ENCODE measurements at regions not wholly inside any gene's neighbourhood (a gene's known extent, or its start where the extent isn't known, plus 50 kb on each side); places are given as distances from the start of the nearest gene placed in this dataset.

GRCh38 chr4:110365761-110366160 is 110.2 kb upstream of the ENPEP start:
- no peak for DNase-seq (ENCODE audit: extremely low spot score)
- no peak for TF ChIP-seq CTCF (IDR thresholded peaks at IDR 0.05; ENCODE audit: control extremely low read depth, extremely low read depth, low read depth, missing control alignments)
- CTCF ChIA-PET, result interaction anchor here (0.9 to 1.5 kb wide), 2 partner anchors 55 to 151 kb away, joined by 3 to 4 read pairs; no protein-coding TSS in a partner anchor
- POLR2A ChIA-PET, result no interaction called here

GRCh38 chr4:110364911-110365520 is 110.9 kb upstream of the ENPEP start:
- POLR2A ChIA-PET, result no interaction called here
- TF ChIP-seq CTCF (IDR thresholded peaks at IDR 0.05; ENCODE audit: control extremely low read depth, extremely low read depth, low read depth, missing control alignments), result no peak
- DNase-seq (ENCODE audit: extremely low spot score), result no peak
- CTCF ChIA-PET, result interaction anchor here (0.9 to 1.5 kb wide), 2 partner anchors 55 to 152 kb away, joined by 3 to 4 read pairs; no protein-coding TSS in a partner anchor

- no peak for TF ChIP-seq CTCF (IDR thresholded peaks at IDR 0.05; ENCODE audit: control extremely low read depth, extremely low read depth, low read depth, missing control alignments)
- CTCF ChIA-PET, result interaction anchor here (1.2 to 1.8 kb wide), 2 partner anchors 9 to 10 kb away, joined by 3 to 4 read pairs; no protein-coding TSS in a partner anchor
- POLR2A ChIA-PET, result no interaction called here
- DNase-seq (ENCODE audit: extremely low spot score), result no peak
Measured at GRCh38 chr4:110361921-110362320, 114.0 kb upstream of the ENPEP start.

GRCh38 chr4:110359076-110359475 is 116.9 kb upstream of the ENPEP start:
- DNase-seq (ENCODE audit: extremely low spot score), result no peak
- POLR2A ChIA-PET, result no interaction called here
- CTCF ChIA-PET, result interaction anchor here (1.1 kb wide), 1 partner anchor 10 kb away, joined by 3 read pairs; no protein-coding TSS in a partner anchor
- no peak for TF ChIP-seq CTCF (IDR thresholded peaks at IDR 0.05; ENCODE audit: control extremely low read depth, extremely low read depth, low read depth, missing control alignments)

GRCh38 chr4:110357521-110357920 is 118.4 kb upstream of the ENPEP start:
- ChIA-PET POLR2A (no interaction called here), CTCF (no interaction called here)
- no peak for TF ChIP-seq CTCF (IDR thresholded peaks at IDR 0.05; ENCODE audit: control extremely low read depth, extremely low read depth, low read depth, missing control alignments)
- DNase-seq (ENCODE audit: extremely low spot score), result no peak

- CTCF ChIA-PET, result interaction anchor here (2.1 kb wide), 1 partner anchor 11 kb away, joined by 9 read pairs; no protein-coding TSS in a partner anchor
- TF ChIP-seq CTCF (IDR thresholded peaks at IDR 0.05; ENCODE audit: control extremely low read depth, extremely low read depth, low read depth, missing control alignments), result no peak
- DNase-seq (ENCODE audit: extremely low spot score), result no peak
- POLR2A ChIA-PET, result no interaction called here
Measured at GRCh38 chr4:110354460-110354859, 121.5 kb upstream of the ENPEP start.

All from GM10248 (cell line).